IPS-NIHi7 (cell line): ENCODE measurements at regions not wholly inside any gene's neighbourhood (a gene's known extent, or its start where the extent isn't known, plus 50 kb on each side); places are given as distances from the start of the nearest gene placed in this dataset.
"Not testable (repeated sequence)": the region's sequence is repeated elsewhere in the genome, so short reads cannot be mapped to it uniquely, and the experiment has no call there.

ENCODE experiments used
- DNase-seq: peaks from one replicate; pipeline ENCODE4 v3.0.0; 2012; ENCODE audit warnings: mixed read lengths; ENCODE audit errors: extremely low spot score

DNA sequence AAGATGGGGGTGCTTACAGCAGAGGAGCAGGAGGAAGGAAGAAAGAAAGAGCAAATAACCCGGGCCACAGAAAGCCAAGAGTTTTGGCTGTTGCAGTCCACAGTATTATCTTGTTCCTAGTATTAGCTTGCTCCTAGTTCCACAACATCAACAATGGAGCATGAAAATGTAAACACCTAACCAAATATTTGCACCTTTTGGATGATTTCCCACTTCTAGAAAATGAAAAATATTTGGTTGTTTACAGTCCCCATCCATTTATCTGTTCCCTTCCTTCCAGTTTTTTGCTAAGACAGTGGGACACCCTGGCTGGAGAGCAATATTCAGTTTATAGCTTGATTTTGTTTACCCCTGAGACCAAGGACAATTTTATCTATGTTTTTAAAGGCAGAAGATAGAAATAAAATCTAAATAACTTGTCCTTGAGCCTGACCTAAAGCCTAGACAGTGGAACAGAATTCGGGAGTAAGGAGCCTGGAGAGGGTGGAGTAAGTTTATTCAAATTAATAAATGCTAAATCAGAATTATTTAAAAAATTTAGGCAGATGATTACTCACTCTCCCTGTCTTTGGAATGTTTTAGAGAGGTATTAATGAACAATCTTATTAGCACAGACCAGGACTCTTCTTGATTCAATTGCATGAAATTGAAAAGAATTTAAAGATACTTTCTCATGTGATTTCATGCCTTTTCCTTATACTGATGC lies 51.6 kb downstream of the RESF1 start:
- no peak for DNase-seq

DNA sequence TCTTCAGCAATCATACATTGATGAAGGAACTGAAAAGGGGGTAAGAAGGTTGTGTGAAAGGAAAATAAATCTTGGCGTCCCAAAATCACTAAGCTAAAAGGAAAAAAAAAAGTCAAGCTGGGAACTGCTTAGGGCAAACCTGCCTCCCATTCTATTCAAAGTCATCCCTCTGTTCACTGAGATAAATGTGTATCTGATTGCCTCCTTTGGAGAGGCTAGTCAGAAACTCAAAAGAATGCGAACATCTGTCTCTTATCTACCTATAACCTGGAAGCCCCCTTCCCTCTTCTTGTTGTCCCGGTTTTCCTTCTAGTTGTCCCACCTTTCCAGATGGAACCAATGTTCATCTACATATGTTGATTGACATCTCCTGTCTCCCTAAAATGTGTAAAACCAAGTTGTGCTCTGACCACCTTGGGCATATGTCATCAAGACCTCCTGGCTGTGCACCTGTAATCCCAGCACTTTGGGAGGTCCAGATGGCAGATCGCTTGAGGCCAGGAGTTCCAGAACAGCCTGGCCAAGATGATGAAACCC lies 53.1 kb downstream of the RESF1 start:
- no peak for DNase-seq

DNA sequence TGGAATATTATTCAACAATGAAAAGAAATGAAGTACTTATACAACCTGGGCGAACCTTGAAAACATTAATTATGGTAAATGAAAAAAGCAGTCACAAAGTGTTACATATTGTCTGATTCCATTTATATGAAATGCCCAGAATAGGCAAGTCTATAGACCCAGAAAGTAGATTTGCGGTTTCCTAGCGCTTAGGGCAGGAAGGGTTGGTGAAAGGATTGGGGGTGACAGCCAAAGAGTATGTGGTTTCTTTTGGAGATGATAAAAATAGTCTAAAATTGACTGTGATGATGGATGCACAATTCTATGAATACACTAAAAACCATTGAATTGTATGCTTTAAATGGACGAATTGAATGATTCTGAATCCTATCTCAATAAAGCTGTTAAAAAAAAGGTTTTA lies 55.8 kb downstream of the RESF1 start:
- no peak for DNase-seq

DNA sequence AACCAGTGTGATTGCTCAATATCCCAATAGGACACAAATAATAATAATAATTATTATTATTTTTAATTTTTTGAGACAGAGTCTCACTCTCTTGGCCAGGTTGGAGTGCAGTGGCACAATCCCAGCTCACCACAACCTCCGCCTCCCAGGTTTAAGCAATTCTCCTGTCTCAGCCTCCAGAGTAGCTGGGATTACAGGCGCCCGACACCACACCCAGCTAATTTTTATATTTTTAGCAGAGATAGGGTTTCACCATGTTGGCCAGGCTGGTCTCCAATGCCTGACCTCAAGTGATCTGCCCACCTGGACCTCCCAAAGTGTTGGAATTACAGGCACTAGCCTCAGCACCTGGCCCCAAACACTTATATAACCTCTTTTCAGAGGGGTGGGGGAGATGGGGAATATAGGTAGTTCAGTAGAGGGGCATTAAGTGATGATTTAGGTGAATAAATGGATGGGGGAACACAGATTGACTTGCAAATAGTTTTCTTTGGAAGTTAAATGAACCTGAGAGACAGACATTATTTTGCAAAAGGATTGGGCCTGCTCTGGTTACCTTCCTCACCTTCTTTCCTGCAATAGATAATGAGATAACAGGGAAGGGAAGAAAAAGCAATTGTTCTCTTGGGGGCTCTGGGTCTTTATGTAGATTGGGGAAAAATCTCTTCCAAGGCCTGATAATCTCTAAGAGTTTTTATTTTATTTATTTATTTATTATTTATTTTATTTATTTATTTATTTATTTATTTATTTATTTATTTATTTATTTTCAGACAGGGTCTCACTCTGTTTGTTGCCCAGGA lies 57.7 kb downstream of the RESF1 start:
- DNase-seq, result no peak

DNA sequence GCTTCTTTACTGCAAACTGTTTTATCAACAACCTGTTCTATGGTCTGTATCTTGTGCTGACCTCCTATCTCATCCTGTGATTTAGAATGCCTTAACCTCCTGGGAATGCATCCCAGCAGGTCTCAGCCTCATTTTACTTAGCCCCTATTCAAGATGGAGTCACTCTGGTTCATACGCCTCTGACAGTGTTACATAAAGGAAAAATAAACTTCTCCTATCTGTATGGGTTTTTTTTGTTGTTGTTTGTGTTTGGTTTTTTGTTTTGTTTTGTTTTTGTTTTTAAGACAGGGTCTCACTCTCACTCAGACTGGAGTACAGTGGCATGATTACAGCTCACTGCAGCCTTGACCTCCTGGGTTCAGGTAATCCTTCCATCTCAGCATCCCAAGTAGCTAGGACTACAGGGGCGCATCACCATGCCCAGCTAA lies 62.1 kb downstream of the RESF1 start:
- DNase-seq, result no peak

DNA sequence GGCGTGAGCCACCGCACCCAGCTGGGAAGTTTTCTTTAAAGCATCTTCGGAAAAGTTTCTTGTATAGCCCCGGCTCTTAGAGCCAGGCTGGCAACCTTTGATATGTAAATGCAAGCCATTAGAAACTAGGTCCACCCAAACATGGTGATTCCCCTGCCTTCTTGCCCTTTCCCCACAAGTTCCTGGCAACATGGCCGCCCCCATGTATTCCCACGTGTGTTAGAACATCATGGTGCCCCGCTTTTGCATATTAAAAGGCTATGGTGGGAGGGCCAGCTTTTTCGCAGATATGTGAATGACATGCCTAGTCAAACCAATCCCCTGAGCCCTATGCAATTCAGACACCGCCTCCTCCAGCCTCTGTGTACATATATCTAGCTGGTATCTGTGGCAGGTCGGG lies 63.2 kb downstream of the RESF1 start:
- not testable (repeated sequence) for DNase-seq

DNA sequence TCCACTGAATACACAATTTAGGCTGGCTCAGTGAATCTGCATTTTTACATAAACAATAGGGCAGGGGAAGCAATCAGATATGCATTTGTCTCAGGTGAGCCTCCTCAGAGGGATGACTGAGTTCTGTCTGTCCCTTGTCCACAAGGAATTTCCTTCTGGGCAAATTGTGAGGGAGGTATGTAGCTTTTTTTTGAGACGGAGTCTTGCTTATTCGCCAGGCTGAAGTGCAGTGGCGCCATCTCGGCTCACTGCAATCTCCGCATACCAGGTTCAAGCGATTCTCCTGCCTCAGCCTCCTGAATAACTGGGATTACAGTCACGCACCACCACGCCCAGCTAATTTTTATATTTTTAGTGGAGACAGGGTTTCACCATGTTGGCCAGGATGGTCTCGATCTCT lies 64.6 kb downstream of the RESF1 start:
- DNase-seq, result not testable (repeated sequence)

DNA sequence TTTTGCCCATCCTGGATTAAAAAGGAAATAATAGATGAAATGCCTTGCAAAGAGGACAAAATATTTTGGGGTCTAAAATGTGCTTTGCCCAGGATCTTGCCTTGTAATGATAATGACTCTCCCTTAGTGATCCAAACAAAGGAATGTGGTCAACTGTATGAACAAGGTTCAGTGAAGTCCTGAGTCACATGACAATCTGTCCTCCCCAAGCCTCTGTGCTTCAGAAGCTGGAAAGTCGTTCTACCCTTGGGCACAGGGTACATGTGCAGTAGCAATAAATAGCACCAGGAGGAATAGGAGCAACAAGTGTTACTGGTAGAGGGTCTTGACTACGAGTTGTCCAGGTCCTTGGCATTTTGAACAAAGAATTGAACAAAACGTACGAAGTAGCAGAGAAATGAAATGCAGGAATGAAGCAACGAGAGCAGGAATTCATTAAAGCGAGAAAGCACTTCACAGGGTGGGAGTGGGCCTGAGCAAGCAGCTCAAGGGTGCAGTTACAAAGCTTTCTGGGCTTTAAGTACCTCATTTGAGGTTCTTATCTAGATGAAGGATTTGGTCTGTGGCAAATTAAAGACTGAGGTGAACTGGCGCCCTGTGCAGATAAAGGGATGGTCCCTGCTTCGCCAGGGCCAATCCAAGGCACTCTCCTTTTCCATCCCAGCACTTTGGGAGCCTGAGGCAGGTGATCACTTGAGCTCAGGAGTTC lies 65.8 kb downstream of the RESF1 start:
- DNase-seq, result no peak

DNA sequence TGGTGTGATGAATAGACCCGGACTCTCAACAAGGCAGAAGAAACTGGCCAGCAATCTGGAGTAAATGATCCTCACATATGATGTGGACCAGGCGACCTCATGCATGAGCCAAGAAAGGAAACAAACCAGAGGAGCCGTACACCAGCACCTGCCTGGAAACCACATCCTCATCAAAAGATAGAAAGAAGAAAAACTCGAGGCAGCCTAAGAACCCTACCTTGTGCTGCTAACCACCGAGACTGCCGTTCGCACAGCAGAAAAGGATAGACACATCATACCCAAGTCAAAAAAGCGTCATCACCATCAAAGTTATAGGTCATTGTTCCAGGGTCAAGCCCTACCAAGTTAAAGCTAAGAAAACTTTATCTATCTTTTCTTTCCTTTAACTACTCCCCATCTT lies 66.7 kb downstream of the RESF1 start:
- no peak for DNase-seq

DNA sequence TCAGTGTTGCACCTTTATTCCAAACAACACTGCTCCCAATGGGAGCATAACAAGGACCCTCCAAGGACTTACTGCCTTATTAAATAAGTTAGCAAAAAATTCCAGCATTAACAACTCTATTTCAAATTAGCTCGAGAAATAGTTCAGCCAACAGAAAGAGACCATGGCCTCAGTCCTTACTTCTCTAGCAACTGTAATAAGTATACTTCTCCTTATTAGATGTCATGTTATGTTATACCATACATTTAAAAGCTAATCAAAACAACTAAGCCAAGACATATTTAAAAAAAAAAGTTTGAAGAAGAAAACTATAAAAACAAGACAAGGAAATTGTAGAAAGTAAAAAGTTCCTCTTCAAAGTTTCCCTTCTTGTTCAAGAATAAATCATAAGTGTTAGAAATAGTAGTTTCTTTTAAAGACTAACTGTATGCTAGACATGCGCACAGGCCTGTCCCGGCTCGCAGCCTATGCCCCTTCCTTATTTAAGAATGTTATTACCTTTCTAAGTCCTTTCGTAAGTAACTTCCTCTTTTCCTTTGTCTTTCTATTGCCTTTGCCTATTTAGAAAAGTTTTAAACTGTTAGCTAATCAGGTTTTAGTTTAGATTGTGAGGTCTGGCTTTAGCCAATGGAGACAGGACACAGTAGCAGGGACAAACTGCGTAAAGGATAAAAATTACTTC lies 68.6 kb downstream of the RESF1 start:
- no peak for DNase-seq

DNA sequence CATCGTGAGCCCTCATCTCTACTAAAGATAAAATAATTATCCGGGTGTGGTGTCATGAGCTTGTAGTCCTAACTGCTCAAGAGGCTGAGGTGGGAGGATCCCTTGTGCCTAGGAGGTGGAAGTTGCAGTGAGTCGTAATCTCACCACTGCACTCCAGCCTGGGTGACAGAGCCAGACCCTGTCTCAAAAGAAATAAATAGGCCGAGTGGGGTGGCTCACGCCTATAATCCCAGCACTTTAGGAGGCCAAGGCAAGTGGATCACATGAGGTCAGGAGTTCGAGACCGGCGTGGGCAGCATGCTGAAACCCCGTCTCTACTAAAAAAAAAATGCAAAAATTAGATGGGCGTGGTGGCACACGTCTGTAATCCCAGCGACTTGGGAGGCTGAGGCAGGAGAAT lies 70.9 kb downstream of the RESF1 start:
- no peak for DNase-seq

DNA sequence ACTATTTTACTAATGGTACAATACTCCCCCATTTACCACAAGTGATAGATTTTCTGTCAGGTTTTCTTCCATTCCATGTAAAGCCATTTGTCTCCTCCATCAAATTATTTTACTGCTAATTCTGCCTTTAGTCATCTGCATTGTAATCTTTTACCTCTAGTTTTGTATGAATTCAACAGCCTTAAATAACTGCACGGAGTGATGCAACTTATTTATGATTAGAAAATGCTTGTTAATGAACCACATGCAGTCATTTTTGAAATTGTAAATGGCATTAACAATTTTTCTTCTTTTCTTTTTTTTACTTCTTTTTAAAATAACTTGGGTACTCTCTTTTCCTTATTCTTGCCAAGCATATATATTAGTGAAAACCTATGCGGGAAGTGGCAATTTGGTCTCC lies 71.5 kb downstream of the RESF1 start:
- no peak for DNase-seq

DNA sequence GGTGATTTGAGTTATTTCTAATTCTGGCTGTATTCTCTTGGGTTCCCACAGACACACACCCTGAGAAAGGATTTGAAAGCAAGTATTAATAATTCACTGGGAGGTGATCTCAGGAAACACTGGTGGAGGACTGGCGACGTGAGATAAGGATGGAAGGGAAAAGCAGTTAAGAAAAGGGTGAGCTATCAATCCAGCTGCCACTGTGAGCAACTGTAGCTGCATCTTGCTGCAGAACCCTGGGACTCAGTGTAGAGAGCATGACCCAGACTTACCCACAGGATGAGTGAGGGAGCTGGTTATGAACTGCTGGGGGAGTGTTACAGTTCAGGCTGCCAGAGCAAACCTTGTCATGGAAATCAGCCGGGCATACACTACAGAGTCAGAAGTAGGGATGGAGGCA lies 71.9 kb downstream of the RESF1 start:
- DNase-seq, result no peak

DNA sequence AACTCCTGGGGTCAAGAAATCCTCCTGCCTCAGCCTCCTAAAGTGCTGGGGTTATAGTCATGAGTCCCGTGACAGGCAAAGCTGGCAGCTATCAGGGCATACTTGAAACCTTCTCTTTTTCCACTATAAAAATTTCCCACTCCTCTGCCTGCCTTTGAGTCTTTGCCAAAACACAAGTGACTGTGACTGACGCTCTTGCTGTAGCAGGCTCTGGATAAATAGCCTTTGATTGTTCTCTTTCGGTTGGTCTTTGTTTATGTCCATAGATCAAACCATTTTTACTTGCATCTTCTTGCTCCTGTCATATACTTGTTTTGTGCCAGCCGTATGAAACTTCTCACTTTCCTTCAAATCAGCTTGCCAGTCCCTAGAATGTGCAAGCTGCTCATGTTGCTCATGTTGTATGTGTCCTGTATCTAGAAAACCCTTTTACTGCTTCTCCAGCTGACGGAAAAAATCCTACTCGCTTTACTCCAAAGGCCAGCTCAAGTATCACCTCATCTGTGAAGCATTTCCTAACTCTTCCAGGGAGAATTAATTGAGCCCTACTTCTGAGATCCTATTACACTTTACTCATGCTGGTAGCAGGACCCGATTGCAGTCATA lies 73.1 kb downstream of the RESF1 start:
- DNase-seq, result no peak

DNA sequence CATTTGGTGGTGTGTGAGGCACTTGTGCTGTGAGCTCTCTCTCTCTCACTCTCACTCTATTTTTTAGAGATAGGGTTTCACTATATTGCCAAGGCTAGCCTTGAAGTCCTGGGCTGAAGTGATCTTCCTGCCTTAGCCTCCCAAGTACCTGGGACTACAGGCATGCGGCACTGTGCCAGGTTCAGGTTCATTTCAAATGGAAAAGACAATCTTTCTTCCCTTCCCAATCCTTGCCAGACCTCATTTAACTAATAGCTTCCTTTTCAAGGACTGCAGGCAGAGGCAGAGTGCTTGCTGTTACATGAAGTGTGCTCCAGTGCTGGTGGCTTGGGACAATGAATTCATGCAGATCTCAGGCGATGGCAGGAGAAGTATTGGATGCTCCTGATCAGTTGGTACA lies 73.2 kb upstream of the BICD1 start:
- DNase-seq, result no peak

DNA sequence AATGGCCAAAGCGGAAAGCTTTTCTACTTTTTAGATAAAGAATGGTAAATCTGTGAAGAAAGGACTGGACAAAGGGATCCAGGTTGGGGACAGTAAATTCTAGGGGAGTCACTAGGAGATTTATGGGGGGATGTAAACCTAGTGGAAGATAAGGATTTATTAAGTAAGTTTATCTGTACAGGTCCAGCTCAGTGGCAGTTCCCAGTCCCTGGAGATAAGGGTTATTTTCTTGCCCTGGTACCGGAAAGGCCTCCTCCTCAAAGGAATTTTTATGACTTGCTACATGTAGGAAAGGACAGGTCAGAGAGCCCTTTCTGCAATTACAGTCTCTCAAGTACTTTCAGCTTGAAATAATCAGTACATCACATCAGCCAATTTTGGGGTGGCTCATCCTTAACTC lies 72.6 kb upstream of the BICD1 start:
- no peak for DNase-seq

DNA sequence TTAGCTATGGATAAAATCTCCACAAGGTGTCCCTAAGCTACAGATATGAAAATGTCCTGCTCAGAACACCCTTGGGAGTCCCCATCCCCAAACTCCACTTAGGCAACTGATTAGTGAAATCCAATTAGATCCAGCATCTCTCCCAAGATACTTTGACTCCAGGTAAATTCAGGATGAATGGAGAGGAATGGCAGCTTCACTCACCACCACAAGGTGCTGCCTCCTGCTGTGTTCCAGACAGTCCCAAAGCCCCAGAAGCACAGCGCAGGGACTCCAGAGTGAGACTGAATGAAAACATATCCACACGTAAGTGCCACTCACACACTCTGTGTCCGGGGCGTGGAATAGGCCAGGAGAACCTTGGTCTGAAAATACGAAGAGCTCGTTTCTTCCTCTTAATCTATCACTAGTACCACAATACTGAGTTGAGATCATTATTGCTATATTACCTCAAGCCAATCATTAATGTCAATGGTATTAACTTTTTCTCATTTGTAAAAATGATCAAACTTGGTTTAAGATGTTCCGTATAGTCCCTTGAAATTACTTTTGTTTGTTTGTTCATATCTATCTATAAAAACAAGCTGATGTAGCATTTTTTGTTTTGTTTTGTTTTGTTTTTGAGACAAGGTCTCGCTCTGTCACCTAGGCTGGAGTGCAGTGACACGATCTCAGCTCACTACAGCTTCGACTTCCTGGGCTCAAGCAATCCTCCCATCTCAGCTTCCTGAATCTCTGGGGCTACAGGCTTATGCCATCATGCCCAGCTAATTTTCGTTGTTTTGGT lies 70.0 kb upstream of the BICD1 start:
- no peak for DNase-seq

DNA sequence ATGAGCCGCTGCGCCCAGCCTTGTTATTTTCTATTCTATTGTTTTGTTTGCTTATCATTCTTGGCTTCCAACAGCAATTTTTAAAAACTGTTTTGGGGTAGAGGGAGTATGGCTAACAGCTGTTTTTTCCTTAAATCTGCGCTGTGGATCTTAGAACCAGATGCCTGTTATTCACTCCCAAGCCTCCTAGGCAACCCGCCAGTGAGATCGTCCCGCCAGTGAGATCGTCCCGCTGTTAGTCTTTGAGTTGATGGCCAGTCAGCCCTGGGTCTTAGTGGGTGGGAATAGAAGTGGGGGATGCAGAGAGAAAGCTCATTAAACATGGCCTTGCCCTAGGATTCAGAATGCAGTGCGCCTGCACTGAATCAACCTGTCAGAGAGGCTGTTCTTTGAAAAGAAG lies 67.3 kb upstream of the BICD1 start:
- DNase-seq, result peak; percentile 53

DNA sequence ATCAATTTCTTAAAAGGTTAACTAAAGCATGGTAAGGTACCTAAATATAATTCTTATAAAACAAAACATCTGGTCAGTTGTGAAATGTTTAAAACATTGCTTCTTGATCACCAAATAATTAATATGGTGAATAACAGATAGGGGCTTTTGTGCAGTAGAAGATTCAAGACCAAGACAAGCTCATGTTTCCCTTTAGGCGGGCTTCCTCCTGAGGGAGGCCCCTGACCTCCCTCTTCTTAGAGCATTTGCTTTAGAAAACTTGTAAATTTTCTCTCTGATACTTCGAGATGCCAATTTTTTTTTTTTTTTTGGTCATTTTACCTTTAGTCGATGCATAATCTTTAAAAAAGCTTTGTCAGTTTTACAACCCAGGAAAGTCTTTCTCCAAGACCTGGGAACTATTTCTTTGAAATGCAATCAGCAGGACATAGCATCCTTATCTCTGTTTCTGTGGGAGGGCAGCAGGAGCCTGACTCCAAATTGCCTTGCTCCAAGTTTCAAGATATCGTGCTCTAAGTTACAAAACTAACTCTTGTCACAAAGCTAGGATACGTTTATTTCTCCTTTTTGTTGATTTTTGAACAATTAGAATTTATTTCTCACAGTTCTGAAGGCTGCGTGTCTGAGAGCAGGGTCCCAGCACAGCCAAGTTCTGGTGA lies 66.6 kb upstream of the BICD1 start:
- peak; percentile 29 for DNase-seq

DNA sequence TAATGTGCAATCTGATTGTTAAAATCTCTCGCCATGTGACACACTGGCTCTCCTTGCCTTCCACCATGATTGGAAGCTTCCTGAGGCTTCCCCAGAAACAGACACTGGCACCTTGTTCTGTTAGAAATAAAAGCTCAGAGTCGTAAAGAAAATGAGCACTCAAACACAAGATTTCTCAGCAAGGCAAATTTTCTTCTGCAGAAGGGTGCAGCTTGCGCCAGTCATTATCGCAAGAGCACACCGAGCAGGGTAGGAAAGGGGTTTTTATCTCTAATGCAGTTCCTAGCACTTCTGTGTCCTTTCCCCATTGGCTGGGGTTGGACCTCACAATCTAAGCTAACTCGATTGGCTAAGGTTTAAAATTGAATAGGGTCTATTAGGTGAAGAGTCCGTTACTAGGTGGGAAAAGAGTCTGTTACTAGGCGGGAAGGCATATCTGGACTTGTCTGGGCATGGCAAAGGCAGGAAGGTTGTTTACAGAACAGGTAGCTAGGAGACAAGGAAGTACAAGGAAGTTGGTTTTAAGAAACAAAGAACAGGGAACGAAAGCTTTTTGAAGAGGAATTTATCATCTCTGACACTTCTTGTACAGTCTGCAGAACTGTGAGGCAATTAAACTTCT lies 62.6 kb upstream of the BICD1 start:
- no peak for DNase-seq
